GM10248 (cell line): ENCODE measurements at regions not wholly inside any gene's neighbourhood (a gene's known extent, or its start where the extent isn't known, plus 50 kb on each side); places are given as distances from the start of the nearest gene placed in this dataset.

ENCODE experiments used
- CTCF ChIA-PET: fragments of 300-600 bp; sonication (Branson Sonifier 250); formaldehyde crosslinking; extraction: SDS; loops from one replicate; lab custom pipeline; 2021; ENCODE audit warnings: antibody characterized with exemption; lab: Yijun Ruan, JAX
- POLR2A ChIA-PET: fragments of 350-650 bp; sonication (Branson Sonifier 250); formaldehyde crosslinking; extraction: SDS; loops from one replicate; lab custom pipeline; 2020; ENCODE audit warnings: antibody characterized with exemption; lab: Yijun Ruan, JAX
- DNase-seq: peaks from one replicate; pipeline ENCODE4 v3.0.0; 2012; ENCODE audit errors: extremely low spot score
- TF ChIP-seq, protein P1 (sequence below): IDR thresholded peaks from 2 replicates; pipeline ENCODE4 v1.5.1; 2012; ENCODE audit warnings: mild to moderate bottlenecking, low read depth; ENCODE audit errors: extremely low read depth, missing control alignments, control extremely low read depth

DNA sequence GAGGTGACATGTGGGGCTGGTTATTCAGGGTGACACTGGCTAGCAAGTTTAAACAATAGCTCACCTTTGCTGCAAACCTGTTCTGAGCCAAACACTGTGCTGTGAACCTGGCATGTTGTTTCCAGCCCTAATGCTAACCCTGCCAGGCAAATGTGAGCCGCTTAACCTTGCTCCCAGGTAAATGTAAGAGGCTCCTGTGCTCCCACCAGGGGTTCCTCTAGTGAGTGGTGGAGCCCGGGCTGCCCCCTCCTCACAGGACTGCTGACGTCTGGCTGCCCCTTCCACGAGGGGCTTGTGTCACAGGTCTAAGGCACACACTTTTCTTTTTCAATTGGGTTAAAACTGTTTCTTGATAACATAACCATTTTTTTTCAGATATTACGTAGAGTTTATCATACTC, 223.7 kb downstream of the DCDC2C start:
- ChIA-PET POLR2A (no interaction called here), CTCF (interaction anchor here (1.1 kb wide), 1 partner anchor 10 kb away, joined by 3 read pairs; no protein-coding TSS in a partner anchor)
- no peak for DNase-seq
- TF ChIP-seq, protein P1, sequence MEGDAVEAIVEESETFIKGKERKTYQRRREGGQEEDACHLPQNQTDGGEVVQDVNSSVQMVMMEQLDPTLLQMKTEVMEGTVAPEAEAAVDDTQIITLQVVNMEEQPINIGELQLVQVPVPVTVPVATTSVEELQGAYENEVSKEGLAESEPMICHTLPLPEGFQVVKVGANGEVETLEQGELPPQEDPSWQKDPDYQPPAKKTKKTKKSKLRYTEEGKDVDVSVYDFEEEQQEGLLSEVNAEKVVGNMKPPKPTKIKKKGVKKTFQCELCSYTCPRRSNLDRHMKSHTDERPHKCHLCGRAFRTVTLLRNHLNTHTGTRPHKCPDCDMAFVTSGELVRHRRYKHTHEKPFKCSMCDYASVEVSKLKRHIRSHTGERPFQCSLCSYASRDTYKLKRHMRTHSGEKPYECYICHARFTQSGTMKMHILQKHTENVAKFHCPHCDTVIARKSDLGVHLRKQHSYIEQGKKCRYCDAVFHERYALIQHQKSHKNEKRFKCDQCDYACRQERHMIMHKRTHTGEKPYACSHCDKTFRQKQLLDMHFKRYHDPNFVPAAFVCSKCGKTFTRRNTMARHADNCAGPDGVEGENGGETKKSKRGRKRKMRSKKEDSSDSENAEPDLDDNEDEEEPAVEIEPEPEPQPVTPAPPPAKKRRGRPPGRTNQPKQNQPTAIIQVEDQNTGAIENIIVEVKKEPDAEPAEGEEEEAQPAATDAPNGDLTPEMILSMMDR = no peak

GRCh38 chr2:3929374-3929773, 226.0 kb downstream of the DCDC2C start:
- ChIA-PET CTCF (no interaction called here), POLR2A (no interaction called here)
- no peak for DNase-seq
- TF ChIP-seq, protein P1 = no peak

- ChIA-PET POLR2A (no interaction called here), CTCF (no interaction called here)
- no peak for DNase-seq
- TF ChIP-seq, protein P1 = no peak
Measured at GRCh38 chr2:3930246-3930645, 226.9 kb downstream of the DCDC2C start.

DNA sequence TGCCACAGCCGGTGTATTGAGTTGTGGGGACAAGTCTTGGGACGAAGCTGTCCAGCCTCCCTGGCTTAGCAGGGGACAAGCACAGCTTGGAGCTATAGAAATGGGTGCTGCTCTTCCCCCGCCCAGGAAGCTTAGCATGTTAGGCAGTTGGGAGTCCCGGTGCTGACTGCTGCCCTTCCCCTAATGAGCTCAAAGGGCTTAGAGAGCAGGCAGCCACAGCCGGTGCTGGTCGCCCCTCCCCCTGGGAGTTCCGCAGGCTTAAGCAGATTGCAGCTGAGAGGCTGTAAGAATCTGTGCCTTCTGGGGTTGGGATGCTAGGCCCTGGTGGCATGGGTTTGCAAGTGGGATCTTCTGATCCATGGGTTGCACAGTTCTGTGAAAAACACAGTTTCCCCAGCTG, 237.3 kb downstream of the DCDC2C start:
- ChIA-PET POLR2A (no interaction called here), CTCF (no interaction called here)
- DNase-seq = no peak
- TF ChIP-seq, protein P1 = no peak

DNA sequence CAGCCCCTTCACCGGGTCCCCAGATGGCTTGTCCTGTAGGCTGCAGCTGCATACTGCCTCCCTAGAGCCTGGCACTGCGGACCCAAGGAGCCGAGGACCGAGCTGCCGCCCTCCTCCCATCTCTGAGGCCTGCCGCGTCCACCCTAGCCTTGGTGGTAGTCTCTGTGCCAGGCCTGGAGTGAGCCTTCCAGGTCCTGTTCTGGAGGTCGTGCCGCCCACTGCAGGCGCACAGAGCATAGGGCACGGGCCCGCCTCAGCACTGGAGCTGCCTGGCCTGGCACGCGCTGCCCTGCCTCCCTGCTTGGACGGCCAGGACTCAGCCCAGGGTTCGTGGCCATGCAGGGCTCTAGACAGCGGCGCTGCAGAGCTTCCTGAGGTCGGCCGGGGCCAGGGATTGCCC, 239.5 kb downstream of the DCDC2C start:
- ChIA-PET POLR2A (no interaction called here), CTCF (no interaction called here)
- TF ChIP-seq, protein P1 = no peak
- DNase-seq = no peak

GRCh38 chr2:3944071-3944470, 240.7 kb downstream of the DCDC2C start:
- TF ChIP-seq, protein P1 = no peak
- DNase-seq = no peak
- ChIA-PET CTCF (no interaction called here), POLR2A (no interaction called here)

GRCh38 chr2:3944841-3945240, 241.5 kb downstream of the DCDC2C start:
- no peak for DNase-seq
- POLR2A ChIA-PET = no interaction called here
- CTCF ChIA-PET = interaction anchor here (1.4 kb wide), 1 partner anchor 15 kb away, joined by 5 read pairs; no protein-coding TSS in a partner anchor
- TF ChIP-seq, protein P1 = no peak
